ENCODE measurements at regions not wholly inside any gene's neighbourhood (a gene's known extent, or its start where the extent isn't known, plus 50 kb on each side); places are given as distances from the start of the nearest gene placed in this dataset.

DNA sequence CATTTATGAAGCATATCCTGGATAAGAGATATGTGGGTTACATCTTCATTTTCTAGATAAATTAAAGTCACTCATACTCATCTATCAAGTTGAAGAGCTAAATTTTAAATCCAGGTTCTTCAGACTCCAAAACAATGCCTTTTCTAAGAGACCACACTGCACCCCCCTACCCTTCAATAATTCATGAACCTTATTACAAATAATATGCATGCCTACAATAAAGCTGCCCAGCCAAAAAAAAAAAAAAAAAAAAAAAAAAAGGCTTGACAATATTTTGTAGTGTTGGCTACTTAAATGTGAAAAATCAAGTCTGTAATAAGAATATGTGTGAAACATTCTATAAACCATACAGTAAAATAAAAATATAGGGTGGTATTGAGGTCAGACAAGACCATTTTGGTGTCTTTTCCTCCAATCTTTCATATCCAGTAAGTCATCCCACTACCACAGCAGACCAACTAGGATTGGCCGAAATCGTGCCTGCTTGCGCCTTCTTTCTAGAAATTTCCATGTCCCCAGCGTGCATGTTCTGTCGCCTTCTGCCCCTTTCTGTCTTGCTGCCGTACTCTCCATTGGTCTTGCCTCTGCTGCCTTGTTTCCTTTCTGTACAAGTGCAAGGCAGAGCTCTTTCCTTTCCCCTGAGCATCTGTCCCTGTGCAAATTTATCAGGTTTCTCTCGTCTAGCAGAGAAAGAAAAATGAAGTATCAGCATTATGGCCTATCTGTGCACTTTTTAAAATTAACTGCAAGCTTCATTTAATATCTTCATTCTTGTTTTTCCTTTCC is 92.6 kb upstream of the NDUFV2 start:
- Histone ChIP-seq H3K4ac (ENCODE audit: low read depth, low read length) (no peak overlapping the region), H2BK120ac (ENCODE audit: insufficient read depth, low read length, poor library complexity) (no peak overlapping the region), H3K79me1 (ENCODE audit: low read length) (no peaks in the 10 kb centered on the region), H3K27ac (ENCODE audit: low read depth, low read length) (no peak overlapping the region), H3K4me1 (ENCODE audit: control insufficient read depth in 1 of 2, insufficient read depth in 2 of 2, low read length in 2 of 2) (peaks cover 4% of the 10 kb centered on the region in 2 experiments), H3K23ac (ENCODE audit: low read length) (no peak overlapping the region), H3K36me3 (ENCODE audit: control insufficient read depth in 1 of 2, insufficient read depth in 2 of 2, low read length in 2 of 2) (no peaks in the 10 kb centered on the region), H3K14ac (ENCODE audit: low read length) (no peak overlapping the region), H2AK5ac (ENCODE audit: low read length) (no peak overlapping the region), H3K4me3 (ENCODE audit: low read depth, low read length) (no peak overlapping the region), H4K91ac (ENCODE audit: low read depth, low read length) (no peak overlapping the region), H3K9ac (ENCODE audit: low read length) (no peak overlapping the region), H4K12ac (ENCODE audit: low read depth, low read length) (no peak overlapping the region), H3K9me3 (ENCODE audit: insufficient read depth, low read depth, low read length) (no peaks in the 10 kb centered on the region), H2BK12ac (ENCODE audit: low read length) (no peak overlapping the region), H2AFZ (ENCODE audit: insufficient read depth, low read length, poor library complexity) (no peak overlapping the region), H3K79me2 (ENCODE audit: control insufficient read depth, insufficient read depth, low read length, poor library complexity) (no peaks in the 10 kb centered on the region), H2BK5ac (ENCODE audit: low read depth, low read length, poor library complexity) (no peak overlapping the region), H4K8ac (ENCODE audit: low read depth, low read length) (no peak overlapping the region), H3K27me3 (ENCODE audit: insufficient read depth, low read length) (no peaks in the 10 kb centered on the region), H3K18ac (ENCODE audit: low read length) (no peak overlapping the region), H3K4me2 (ENCODE audit: low read length) (no peak overlapping the region)
- DNase-seq = no peak
- WGBS (ENCODE audit: extremely low coverage, insufficient coverage, insufficient read length) = no CpG with 5 or more reads among the region's 7 CpGs

DNA sequence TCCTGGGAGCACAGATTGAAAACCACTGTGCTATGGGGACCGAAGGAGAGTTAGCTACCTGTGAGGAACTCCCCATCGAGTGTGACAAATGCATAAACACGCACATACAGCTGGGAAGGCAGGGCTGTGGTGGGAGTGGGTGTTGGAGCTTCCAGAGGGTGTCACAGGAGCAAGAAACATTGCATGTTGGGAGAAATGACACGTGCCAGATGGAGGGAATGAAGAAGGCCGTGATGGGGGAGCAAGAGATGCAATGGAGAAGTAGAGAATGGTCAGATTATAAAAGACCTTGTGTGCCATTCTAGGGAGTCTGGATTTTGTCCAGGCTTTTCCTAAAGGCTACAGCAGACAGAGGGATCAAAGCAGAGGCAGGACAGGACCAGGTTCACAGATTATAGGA is 91.1 kb upstream of the NDUFV2 start:
- Histone ChIP-seq H4K91ac (ENCODE audit: low read depth, low read length) (no peak overlapping the region), H2BK5ac (ENCODE audit: low read depth, low read length, poor library complexity) (no peak overlapping the region), H3K23ac (ENCODE audit: low read length) (no peak overlapping the region), H3K27ac (ENCODE audit: low read depth, low read length) (no peak overlapping the region), H3K14ac (ENCODE audit: low read length) (no peak overlapping the region), H2BK12ac (ENCODE audit: low read length) (no peak overlapping the region), H3K4me3 (ENCODE audit: low read depth, low read length) (no peak overlapping the region), H3K9me3 (ENCODE audit: insufficient read depth, low read depth, low read length) (no peaks in the 10 kb centered on the region), H3K18ac (ENCODE audit: low read length) (no peak overlapping the region), H2BK120ac (ENCODE audit: insufficient read depth, low read length, poor library complexity) (no peak overlapping the region), H3K36me3 (ENCODE audit: control insufficient read depth in 1 of 2, insufficient read depth in 2 of 2, low read length in 2 of 2) (no peaks in the 10 kb centered on the region), H3K27me3 (ENCODE audit: insufficient read depth, low read length) (no peaks in the 10 kb centered on the region), H3K4me1 (ENCODE audit: control insufficient read depth in 1 of 2, insufficient read depth in 2 of 2, low read length in 2 of 2) (peaks cover 4 to 5% of the 10 kb centered on the region in 2 experiments), H3K79me2 (ENCODE audit: control insufficient read depth, insufficient read depth, low read length, poor library complexity) (no peaks in the 10 kb centered on the region), H3K9ac (ENCODE audit: low read length) (no peak overlapping the region), H3K4ac (ENCODE audit: low read depth, low read length) (no peak overlapping the region), H3K79me1 (ENCODE audit: low read length) (no peaks in the 10 kb centered on the region), H2AFZ (ENCODE audit: insufficient read depth, low read length, poor library complexity) (no peak overlapping the region), H4K12ac (ENCODE audit: low read depth, low read length) (no peak overlapping the region), H4K8ac (ENCODE audit: low read depth, low read length) (no peak overlapping the region), H3K4me2 (ENCODE audit: low read length) (no peak overlapping the region), H2AK5ac (ENCODE audit: low read length) (no peak overlapping the region)
- no peak for DNase-seq
- WGBS (ENCODE audit: extremely low coverage, insufficient coverage, insufficient read length) = no CpG with 5 or more reads among the region's 5 CpGs

DNA sequence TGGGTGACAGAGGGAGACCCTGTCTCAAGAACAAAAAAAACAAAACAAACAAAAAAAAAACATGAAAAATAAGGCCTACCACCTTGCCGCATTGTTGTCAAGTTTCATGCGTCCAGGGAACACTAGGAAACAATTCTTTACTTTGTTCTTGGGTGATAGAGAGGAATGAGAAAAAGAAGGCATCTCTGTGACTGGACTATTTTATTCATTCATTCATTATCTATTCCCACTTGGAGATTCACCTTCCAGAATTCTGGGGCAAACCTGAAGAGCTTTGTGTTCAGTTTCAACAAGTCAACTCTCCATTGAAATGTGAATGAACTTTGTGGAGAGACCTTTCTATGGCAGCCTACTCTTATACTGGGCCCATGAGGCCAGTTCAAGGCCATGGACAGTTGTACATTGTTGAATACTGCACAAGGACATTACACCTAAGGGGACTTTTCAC is 88.5 kb upstream of the NDUFV2 start:
- Histone ChIP-seq H2AFZ (ENCODE audit: insufficient read depth, low read length, poor library complexity) (no peak overlapping the region), H3K14ac (ENCODE audit: low read length) (no peak overlapping the region), H4K8ac (ENCODE audit: low read depth, low read length) (no peak overlapping the region), H4K12ac (ENCODE audit: low read depth, low read length) (no peak overlapping the region), H3K4me3 (ENCODE audit: low read depth, low read length) (no peak overlapping the region), H3K4me2 (ENCODE audit: low read length) (no peak overlapping the region), H3K79me1 (ENCODE audit: low read length) (peaks cover 6% of the 10 kb centered on the region), H3K79me2 (ENCODE audit: control insufficient read depth, insufficient read depth, low read length, poor library complexity) (no peaks in the 10 kb centered on the region), H3K9ac (ENCODE audit: low read length) (no peak overlapping the region), H2AK5ac (ENCODE audit: low read length) (no peak overlapping the region), H3K4me1 (ENCODE audit: control insufficient read depth in 1 of 2, insufficient read depth in 2 of 2, low read length in 2 of 2) (peaks cover 10 to 18% of the 10 kb centered on the region in 2 experiments), H3K23ac (ENCODE audit: low read length) (no peak overlapping the region), H3K27me3 (ENCODE audit: insufficient read depth, low read length) (no peaks in the 10 kb centered on the region), H3K27ac (ENCODE audit: low read depth, low read length) (no peak overlapping the region), H3K9me3 (ENCODE audit: insufficient read depth, low read depth, low read length) (no peaks in the 10 kb centered on the region), H3K36me3 (ENCODE audit: control insufficient read depth in 1 of 2, insufficient read depth in 2 of 2, low read length in 2 of 2) (no peaks in the 10 kb centered on the region), H3K18ac (ENCODE audit: low read length) (no peak overlapping the region), H3K4ac (ENCODE audit: low read depth, low read length) (no peak overlapping the region), H2BK5ac (ENCODE audit: low read depth, low read length, poor library complexity) (no peak overlapping the region), H4K91ac (ENCODE audit: low read depth, low read length) (no peak overlapping the region), H2BK120ac (ENCODE audit: insufficient read depth, low read length, poor library complexity) (no peak overlapping the region), H2BK12ac (ENCODE audit: low read length) (no peak overlapping the region)
- WGBS (ENCODE audit: extremely low coverage, insufficient coverage, insufficient read length) = no CpG with 5 or more reads among the region's 2 CpGs
- no peak for DNase-seq

DNA sequence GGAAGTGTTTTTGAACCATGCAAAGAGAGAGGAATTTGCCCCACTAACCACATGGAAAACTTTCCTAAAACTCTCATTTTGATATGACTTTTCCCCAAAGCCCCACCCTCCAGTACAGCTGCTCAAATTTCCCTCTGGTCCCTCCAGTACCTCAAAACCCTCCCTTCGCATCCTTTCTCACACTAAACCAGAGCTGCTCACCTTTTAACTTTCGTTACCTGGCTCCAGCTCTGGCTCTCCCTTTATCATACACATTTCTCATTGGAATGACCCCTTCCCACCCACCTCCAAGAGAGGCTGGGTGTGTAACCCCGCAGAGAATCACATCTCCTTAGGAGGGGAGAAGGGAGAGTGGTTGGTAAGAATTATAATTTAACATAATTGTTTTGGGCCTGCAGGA is 86.8 kb upstream of the NDUFV2 start:
- H3K4me1 ChIP-seq (ENCODE audit: control insufficient read depth in 1 of 2, insufficient read depth in 2 of 2, low read length in 2 of 2) = peaks cover 10 to 15% of the 10 kb centered on the region in 2 experiments
- H2AFZ ChIP-seq (ENCODE audit: insufficient read depth, low read length, poor library complexity) = no peak overlapping the region
- no CpG with 5 or more reads among the region's 3 CpGs for WGBS (ENCODE audit: extremely low coverage, insufficient coverage, insufficient read length)
- peak overlapping the region; percentile 44 for H2BK12ac ChIP-seq (ENCODE audit: low read length)
- peaks cover 6% of the 10 kb centered on the region for H3K79me1 ChIP-seq (ENCODE audit: low read length)
- H3K4me3 ChIP-seq (ENCODE audit: low read depth, low read length) = no peak overlapping the region
- no peaks in the 10 kb centered on the region for H3K27me3 ChIP-seq (ENCODE audit: insufficient read depth, low read length)
- no peak overlapping the region for H2BK120ac ChIP-seq (ENCODE audit: insufficient read depth, low read length, poor library complexity)
- H2AK5ac ChIP-seq (ENCODE audit: low read length) = no peak overlapping the region
- no peak overlapping the region for H3K27ac ChIP-seq (ENCODE audit: low read depth, low read length)
- H3K4me2 ChIP-seq (ENCODE audit: low read length) = no peak overlapping the region
- H3K4ac ChIP-seq (ENCODE audit: low read depth, low read length) = no peak overlapping the region
- H3K18ac ChIP-seq (ENCODE audit: low read length) = no peak overlapping the region
- no peak overlapping the region for H3K23ac ChIP-seq (ENCODE audit: low read length)
- no peaks in the 10 kb centered on the region for H3K36me3 ChIP-seq (ENCODE audit: control insufficient read depth in 1 of 2, insufficient read depth in 2 of 2, low read length in 2 of 2)
- H3K14ac ChIP-seq (ENCODE audit: low read length) = no peak overlapping the region
- DNase-seq = no peak
- H3K9me3 ChIP-seq (ENCODE audit: insufficient read depth, low read depth, low read length) = no peaks in the 10 kb centered on the region
- H2BK5ac ChIP-seq (ENCODE audit: low read depth, low read length, poor library complexity) = no peak overlapping the region
- H3K9ac ChIP-seq (ENCODE audit: low read length) = no peak overlapping the region
- no peak overlapping the region for H4K91ac ChIP-seq (ENCODE audit: low read depth, low read length)
- no peak overlapping the region for H4K8ac ChIP-seq (ENCODE audit: low read depth, low read length)
- no peak overlapping the region for H4K12ac ChIP-seq (ENCODE audit: low read depth, low read length)
- no peaks in the 10 kb centered on the region for H3K79me2 ChIP-seq (ENCODE audit: control insufficient read depth, insufficient read depth, low read length, poor library complexity)

All from trophoblast cell (in vitro differentiated cells and primary cell).